NCI-H345 treated with DMSO at 0.1 percent for 48 hours (cell line): ENCODE measurements at regions not wholly inside any gene's neighbourhood (a gene's known extent, or its start where the extent isn't known, plus 50 kb on each side); places are given as distances from the start of the nearest gene placed in this dataset.
"Not testable (repeated sequence)": the region's sequence is repeated elsewhere in the genome, so short reads cannot be mapped to it uniquely, and the experiment has no call there.

Source experiments
- DNase-seq: peaks from one replicate; lab custom pipeline; 2025; ENCODE audit not compliant: unreplicated experiment; lab: John Stamatoyannopoulos, UW

- no peak for DNase-seq
Observed at GRCh38 chr3:164302622-164303021, 775.7 kb downstream of the SI start.

- not testable (repeated sequence) for DNase-seq
Observed at GRCh38 chr3:164291486-164291885, 786.8 kb downstream of the SI start.

GRCh38 chr3:164278550-164278949 lies 799.7 kb downstream of the SI start:
- no peak for DNase-seq

GRCh38 chr3:164267053-164267452 lies 811.2 kb downstream of the SI start:
- no peak for DNase-seq

- DNase-seq = no peak
Observed at GRCh38 chr3:164250923-164251322, 827.4 kb downstream of the SI start.

- DNase-seq = no peak
Observed at GRCh38 chr3:164236851-164237250, 841.4 kb downstream of the SI start.

- no peak for DNase-seq
Observed at GRCh38 chr3:164235289-164236028, 842.8 kb downstream of the SI start.

- no peak for DNase-seq
Observed at GRCh38 chr3:164233951-164234350, 844.3 kb downstream of the SI start.

- DNase-seq = no peak
Observed at GRCh38 chr3:164231718-164232117, 846.6 kb downstream of the SI start.

GRCh38 chr3:164230385-164231094 lies 847.8 kb downstream of the SI start:
- no peak for DNase-seq

- DNase-seq = no peak
Observed at GRCh38 chr3:164224126-164224525, 854.2 kb downstream of the SI start.

GRCh38 chr3:164222197-164222596 lies 856.1 kb downstream of the SI start:
- DNase-seq = no peak

GRCh38 chr3:164221297-164221696 lies 857.0 kb downstream of the SI start:
- DNase-seq = no peak

- no peak for DNase-seq
Observed at GRCh38 chr3:164209363-164209762, 868.9 kb downstream of the SI start.

- no peak for DNase-seq
Observed at GRCh38 chr3:164208821-164209220, 869.5 kb downstream of the SI start.

- no peak for DNase-seq
Observed at GRCh38 chr3:164208048-164208447, 870.2 kb downstream of the SI start.

- DNase-seq = no peak
Observed at GRCh38 chr3:164200053-164200823, 878.1 kb downstream of the SI start.

GRCh38 chr3:164196477-164196876 lies 881.8 kb downstream of the SI start:
- DNase-seq = no peak

- DNase-seq = no peak
Observed at GRCh38 chr3:164194842-164195241, 883.5 kb downstream of the SI start.

- no peak for DNase-seq
Observed at GRCh38 chr3:164192974-164193373, 885.3 kb downstream of the SI start.

- DNase-seq = no peak
Observed at GRCh38 chr3:164190566-164190965, 887.7 kb downstream of the SI start.

- no peak for DNase-seq
Observed at GRCh38 chr3:164186095-164186494, 892.2 kb downstream of the SI start.
